Chondrocyte (in vitro differentiated cells): ENCODE measurements at regions not wholly inside any gene's neighbourhood (a gene's known extent, or its start where the extent isn't known, plus 50 kb on each side); places are given as distances from the start of the nearest gene placed in this dataset.

Experiments
- DNase-seq: peaks from one replicate; pipeline ENCODE4 v3.0.0; 2021; ENCODE audit warnings: mixed read lengths, low spot score
- H3K27ac Mint-ChIP-seq: one replicate; pipeline ENCODE4 v1.8.0; 2021; ENCODE audit warnings: mild to moderate bottlenecking, moderate library complexity, mixed read lengths; ENCODE audit not compliant: unreplicated experiment
- H3K27me3 Mint-ChIP-seq: 2 replicates; pipeline ENCODE4 v1.8.0; 2021; ENCODE audit warnings: low read depth, mixed read lengths
- H3K36me3 Mint-ChIP-seq: 2 replicates; pipeline ENCODE4 v1.8.0; 2021; ENCODE audit warnings: low read depth, mixed read lengths
- H3K4me1 Mint-ChIP-seq: 2 replicates; pipeline ENCODE4 v1.8.0; 2021; ENCODE audit warnings: low read depth, mild to moderate bottlenecking, mixed read lengths
- H3K4me3 Mint-ChIP-seq: one replicate; pipeline ENCODE4 v1.8.0; 2021; ENCODE audit warnings: mild to moderate bottlenecking, moderate library complexity, mixed read lengths; ENCODE audit not compliant: unreplicated experiment
- H3K9me3 Mint-ChIP-seq: 2 replicates; pipeline ENCODE4 v1.8.0; 2021; ENCODE audit warnings: low read depth, mixed read lengths
- TF ChIP-seq, protein P1 (sequence below): fragments of 200-600 bp; sonication (generic); IDR thresholded peaks from 2 replicates; pipeline ENCODE4 v1.5.0; 2021; ENCODE audit warnings: antibody characterized with exemption, mild to moderate bottlenecking, moderate library complexity

DNA sequence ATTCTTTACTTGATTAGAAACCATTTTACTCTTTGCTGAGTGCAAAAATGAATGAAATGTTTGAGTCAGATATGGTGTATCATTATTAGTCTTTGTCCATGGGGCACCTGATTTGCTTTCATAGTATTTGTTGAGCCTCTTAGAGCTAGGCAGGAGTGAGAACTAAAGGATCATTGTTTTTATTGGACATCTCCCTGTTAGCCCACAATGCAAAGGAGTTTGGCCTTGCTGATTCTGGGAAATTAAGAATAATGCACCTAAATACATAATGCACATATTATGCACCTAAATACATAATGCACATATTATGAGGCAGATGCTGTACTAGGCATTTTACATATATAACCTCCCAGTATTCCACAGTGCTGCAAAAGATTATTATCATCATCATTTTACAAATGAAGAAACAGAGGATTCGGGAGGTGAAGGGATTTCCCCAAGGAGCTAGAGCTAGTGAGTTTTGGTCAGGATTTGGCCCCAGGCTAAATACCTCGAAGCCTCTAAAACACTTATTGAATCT lies 113.0 kb upstream of the LIFR start:
- H3K4me1 Mint-ChIP-seq = peaks cover 13% of the 10 kb centered on the region
- H3K27ac Mint-ChIP-seq = no peak overlapping the region
- DNase-seq = no peak
- TF ChIP-seq, protein P1, sequence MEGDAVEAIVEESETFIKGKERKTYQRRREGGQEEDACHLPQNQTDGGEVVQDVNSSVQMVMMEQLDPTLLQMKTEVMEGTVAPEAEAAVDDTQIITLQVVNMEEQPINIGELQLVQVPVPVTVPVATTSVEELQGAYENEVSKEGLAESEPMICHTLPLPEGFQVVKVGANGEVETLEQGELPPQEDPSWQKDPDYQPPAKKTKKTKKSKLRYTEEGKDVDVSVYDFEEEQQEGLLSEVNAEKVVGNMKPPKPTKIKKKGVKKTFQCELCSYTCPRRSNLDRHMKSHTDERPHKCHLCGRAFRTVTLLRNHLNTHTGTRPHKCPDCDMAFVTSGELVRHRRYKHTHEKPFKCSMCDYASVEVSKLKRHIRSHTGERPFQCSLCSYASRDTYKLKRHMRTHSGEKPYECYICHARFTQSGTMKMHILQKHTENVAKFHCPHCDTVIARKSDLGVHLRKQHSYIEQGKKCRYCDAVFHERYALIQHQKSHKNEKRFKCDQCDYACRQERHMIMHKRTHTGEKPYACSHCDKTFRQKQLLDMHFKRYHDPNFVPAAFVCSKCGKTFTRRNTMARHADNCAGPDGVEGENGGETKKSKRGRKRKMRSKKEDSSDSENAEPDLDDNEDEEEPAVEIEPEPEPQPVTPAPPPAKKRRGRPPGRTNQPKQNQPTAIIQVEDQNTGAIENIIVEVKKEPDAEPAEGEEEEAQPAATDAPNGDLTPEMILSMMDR = no peak
- H3K36me3 Mint-ChIP-seq = no peaks in the 10 kb centered on the region
- peaks cover 2% of the 10 kb centered on the region for H3K27me3 Mint-ChIP-seq
- H3K9me3 Mint-ChIP-seq = no peaks in the 10 kb centered on the region
- no peak overlapping the region for H3K4me3 Mint-ChIP-seq

DNA sequence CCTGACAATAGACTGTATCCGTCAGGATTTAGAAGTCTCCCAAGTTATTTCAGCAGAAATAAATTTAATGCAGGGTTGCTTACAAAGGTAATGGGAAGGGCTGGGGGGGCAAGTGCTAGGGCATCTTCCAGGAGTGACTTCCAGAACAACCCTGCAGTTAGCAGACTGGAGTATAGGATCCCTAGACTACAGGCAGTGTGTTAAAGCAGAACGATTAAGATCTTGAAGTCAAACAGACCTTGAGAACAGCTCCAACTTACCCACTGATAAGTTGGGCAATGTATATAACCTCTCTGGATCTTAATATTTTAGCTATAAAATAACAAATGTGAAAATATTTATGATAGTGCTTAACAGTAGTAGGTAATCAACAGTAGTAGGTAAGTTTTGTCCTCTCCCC lies 113.6 kb upstream of the LIFR start:
- no peak for DNase-seq
- H3K36me3 Mint-ChIP-seq = no peaks in the 10 kb centered on the region
- peaks cover 13% of the 10 kb centered on the region for H3K4me1 Mint-ChIP-seq
- H3K9me3 Mint-ChIP-seq = no peaks in the 10 kb centered on the region
- TF ChIP-seq, protein P1 = no peak
- H3K27me3 Mint-ChIP-seq = peaks cover 2% of the 10 kb centered on the region
- no peak overlapping the region for H3K4me3 Mint-ChIP-seq
- H3K27ac Mint-ChIP-seq = no peak overlapping the region

DNA sequence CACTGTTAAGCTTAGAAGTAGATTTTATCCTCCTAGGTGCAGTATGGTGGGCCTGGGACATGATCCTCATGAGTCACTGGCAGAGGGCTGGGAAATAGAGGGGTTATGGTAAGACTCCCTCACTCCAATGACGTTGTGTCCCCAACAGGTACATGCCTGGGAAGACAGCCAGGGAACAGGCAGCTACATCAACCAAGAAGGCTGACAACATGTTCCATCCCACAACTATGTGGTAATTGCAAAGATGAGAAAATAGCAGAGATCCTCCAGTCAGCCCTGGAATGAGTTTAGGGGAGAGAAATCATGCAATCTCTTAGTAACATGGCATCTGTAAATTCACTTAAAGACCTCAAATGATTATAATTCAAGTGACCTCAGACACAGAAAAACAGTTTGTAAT lies 114.4 kb upstream of the LIFR start:
- TF ChIP-seq, protein P1 = no peak
- H3K9me3 Mint-ChIP-seq = no peaks in the 10 kb centered on the region
- no peak overlapping the region for H3K27ac Mint-ChIP-seq
- peaks cover 2% of the 10 kb centered on the region for H3K27me3 Mint-ChIP-seq
- DNase-seq = no peak
- no peak overlapping the region for H3K4me3 Mint-ChIP-seq
- peaks cover 13% of the 10 kb centered on the region for H3K4me1 Mint-ChIP-seq
- H3K36me3 Mint-ChIP-seq = no peaks in the 10 kb centered on the region

DNA sequence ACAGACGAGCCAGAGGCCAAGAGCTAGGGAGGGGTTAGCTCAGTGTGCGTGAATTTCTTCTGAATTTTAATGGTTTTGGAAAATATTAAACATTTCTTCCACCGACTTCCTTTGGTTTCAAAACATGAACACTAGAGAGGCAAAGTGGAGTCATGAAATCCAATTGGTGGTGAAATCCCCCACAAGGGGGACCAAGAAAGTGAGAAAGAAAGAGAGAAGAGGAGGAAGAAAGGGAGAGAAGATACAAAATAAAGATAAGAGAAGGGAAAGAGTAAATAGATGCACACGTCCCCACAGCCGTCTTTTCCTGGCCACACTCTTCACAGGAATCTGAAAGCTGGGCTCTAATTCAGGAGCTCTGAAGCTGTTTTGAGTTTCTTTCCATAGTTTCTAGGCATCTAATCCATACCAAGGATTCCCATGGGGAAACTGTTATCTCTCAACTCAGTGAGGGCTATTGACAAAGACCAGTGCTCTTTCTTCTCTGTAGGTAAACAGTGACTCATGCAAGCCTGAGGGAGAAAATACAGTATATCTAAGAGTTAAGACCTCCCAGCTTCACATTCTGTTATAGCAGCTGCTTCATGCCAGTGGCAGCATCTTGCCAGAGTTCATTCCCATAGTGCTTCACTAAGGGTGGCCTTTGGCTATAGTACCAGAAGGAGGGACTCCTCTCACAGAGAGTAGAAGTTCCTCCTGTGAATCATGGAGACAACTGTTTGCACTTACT lies 115.8 kb upstream of the LIFR start:
- no peak for DNase-seq
- Mint-ChIP-seq H3K4me3 (no peak overlapping the region), H3K27me3 (peaks cover 2% of the 10 kb centered on the region), H3K4me1 (peaks cover 9% of the 10 kb centered on the region), H3K36me3 (no peaks in the 10 kb centered on the region), H3K27ac (no peak overlapping the region), H3K9me3 (no peaks in the 10 kb centered on the region)
- TF ChIP-seq, protein P1 = peak; percentile 13

DNA sequence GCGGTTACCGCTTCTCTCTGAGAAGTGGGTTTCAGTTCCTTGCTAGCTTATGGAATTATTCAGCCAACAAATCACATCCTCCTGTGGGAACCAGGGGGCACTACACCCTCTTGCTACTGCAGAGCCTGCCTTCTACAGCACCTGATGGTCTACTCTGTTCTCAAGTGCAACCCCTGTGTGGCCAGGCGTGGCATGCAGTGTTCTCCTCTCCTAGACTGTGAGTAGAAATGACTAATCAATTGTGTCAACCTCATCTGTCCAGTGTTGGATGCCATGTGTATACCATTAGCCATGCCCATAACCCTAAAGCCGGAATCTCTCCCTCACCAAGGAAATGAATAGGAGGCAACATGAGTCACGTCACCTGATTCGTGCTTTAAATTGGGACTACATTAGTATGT lies 117.2 kb upstream of the LIFR start:
- Mint-ChIP-seq H3K4me3 (no peak overlapping the region), H3K36me3 (no peaks in the 10 kb centered on the region), H3K27ac (no peak overlapping the region), H3K4me1 (peaks cover 9% of the 10 kb centered on the region), H3K9me3 (no peaks in the 10 kb centered on the region), H3K27me3 (peaks cover 2% of the 10 kb centered on the region)
- DNase-seq = no peak
- TF ChIP-seq, protein P1 = no peak
